ENCODE measurements at regions not wholly inside any gene's neighbourhood (a gene's known extent, or its start where the extent isn't known, plus 50 kb on each side); places are given as distances from the start of the nearest gene placed in this dataset.

DNA sequence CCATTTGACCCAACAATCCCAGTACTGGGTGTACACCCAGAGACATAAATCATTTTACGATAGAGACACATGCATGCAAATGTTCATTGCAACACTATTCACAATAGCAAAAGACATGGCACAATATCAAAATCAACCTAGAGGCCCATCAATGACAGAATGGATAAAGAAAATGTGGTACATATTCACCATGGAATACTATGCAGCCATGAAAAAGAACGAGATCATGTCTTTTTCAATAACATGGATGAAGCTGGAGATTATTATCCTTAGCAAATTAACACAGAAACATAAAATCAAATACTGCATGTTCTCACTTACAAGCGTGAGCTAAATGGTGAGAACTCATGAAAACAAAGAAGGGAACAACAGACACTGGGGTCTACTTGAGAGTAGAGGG is 249.1 kb downstream of the RASSF9 start:
- intact Hi-C loops (cut with DNase I) = no loop called here
- TF ChIP-seq EP300 (IDR thresholded peaks at IDR 0.05) (no peak), POLR2AphosphoS5 (IDR thresholded peaks at IDR 0.05) (no peak), POLR2A (IDR thresholded peaks at IDR 0.05) (no peak)
- TF ChIP-seq, protein P1, sequence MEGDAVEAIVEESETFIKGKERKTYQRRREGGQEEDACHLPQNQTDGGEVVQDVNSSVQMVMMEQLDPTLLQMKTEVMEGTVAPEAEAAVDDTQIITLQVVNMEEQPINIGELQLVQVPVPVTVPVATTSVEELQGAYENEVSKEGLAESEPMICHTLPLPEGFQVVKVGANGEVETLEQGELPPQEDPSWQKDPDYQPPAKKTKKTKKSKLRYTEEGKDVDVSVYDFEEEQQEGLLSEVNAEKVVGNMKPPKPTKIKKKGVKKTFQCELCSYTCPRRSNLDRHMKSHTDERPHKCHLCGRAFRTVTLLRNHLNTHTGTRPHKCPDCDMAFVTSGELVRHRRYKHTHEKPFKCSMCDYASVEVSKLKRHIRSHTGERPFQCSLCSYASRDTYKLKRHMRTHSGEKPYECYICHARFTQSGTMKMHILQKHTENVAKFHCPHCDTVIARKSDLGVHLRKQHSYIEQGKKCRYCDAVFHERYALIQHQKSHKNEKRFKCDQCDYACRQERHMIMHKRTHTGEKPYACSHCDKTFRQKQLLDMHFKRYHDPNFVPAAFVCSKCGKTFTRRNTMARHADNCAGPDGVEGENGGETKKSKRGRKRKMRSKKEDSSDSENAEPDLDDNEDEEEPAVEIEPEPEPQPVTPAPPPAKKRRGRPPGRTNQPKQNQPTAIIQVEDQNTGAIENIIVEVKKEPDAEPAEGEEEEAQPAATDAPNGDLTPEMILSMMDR (IDR thresholded peaks at IDR 0.05) = no peak
- H3K4me1 ChIP-seq = no peaks in the 10 kb centered on the region
- 85 to 91% methylated on average over 3 of the region's 3 CpGs for WGBS, 2 donors
- H3K27me3 ChIP-seq = no peaks in the 10 kb centered on the region
- no peak overlapping the region for H3K4me3 ChIP-seq
- H3K9me3 ChIP-seq = no peaks in the 10 kb centered on the region
- DNase-seq = no peak
- no peaks in the 10 kb centered on the region for H3K36me3 ChIP-seq
- no peak overlapping the region for H3K27ac ChIP-seq

DNA sequence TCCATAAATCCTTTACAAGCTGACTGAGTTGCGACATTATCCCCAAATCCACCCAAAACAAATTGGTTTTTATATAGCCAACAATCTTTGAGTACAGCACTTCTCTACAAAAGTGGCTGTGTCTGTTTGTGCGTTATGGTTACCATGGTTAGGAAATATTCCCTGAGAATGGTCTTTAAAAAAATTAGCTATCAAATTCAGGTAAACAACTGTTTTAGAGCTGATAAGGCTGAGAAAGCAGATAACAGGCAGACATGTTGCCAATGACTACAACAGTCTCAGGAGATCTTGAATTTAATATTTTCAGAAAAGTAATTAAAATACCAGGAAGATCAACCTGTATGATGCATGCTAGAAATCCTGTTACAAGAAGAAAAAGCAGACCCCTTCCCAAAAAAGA is 248.0 kb downstream of the RASSF9 start:
- WGBS, 2 donors = 19 to 65% methylated on average over 2 of the region's 2 CpGs
- no peak for DNase-seq
- TF ChIP-seq, protein P1 (IDR thresholded peaks at IDR 0.05) = no peak
- no peaks in the 10 kb centered on the region for H3K9me3 ChIP-seq
- no peaks in the 10 kb centered on the region for H3K36me3 ChIP-seq
- intact Hi-C loops (cut with DNase I) = no loop called here
- H3K4me1 ChIP-seq = no peaks in the 10 kb centered on the region
- H3K27me3 ChIP-seq = no peaks in the 10 kb centered on the region
- no peak overlapping the region for H3K27ac ChIP-seq
- H3K4me3 ChIP-seq = no peak overlapping the region

DNA sequence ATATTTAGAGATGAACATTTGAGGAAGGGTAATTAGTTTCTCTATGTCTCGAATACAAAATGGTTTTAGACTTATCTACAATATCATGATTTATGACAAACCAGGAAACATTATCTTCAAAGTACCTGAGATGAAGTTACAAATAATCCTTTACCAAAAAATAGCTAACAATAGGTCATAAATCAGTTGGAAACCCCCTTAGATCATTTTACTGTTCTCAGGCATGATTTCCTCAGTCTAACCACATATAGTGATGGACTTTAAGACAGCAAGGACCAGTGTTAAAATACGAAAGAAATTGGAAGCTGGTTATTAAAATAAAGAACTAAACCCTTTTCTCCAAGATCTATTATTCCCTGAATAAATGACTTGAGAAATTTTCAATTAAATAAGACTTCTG is 235.4 kb downstream of the RASSF9 start:
- Histone ChIP-seq H3K4me3 (no peak overlapping the region), H3K4me1 (no peaks in the 10 kb centered on the region), H3K27ac (no peak overlapping the region), H3K9me3 (no peaks in the 10 kb centered on the region), H3K36me3 (no peaks in the 10 kb centered on the region), H3K27me3 (no peaks in the 10 kb centered on the region)
- TF ChIP-seq, protein P1 (IDR thresholded peaks at IDR 0.05) = no peak
- TF ChIP-seq POLR2A (IDR thresholded peaks at IDR 0.05) (no peak), POLR2AphosphoS5 (IDR thresholded peaks at IDR 0.05) (no peak), EP300 (IDR thresholded peaks at IDR 0.05) (no peak)
- intact Hi-C loops (cut with DNase I) = no loop called here
- 52 to 64% methylated on average over 2 of the region's 2 CpGs for WGBS, 2 donors
- no peak for DNase-seq

DNA sequence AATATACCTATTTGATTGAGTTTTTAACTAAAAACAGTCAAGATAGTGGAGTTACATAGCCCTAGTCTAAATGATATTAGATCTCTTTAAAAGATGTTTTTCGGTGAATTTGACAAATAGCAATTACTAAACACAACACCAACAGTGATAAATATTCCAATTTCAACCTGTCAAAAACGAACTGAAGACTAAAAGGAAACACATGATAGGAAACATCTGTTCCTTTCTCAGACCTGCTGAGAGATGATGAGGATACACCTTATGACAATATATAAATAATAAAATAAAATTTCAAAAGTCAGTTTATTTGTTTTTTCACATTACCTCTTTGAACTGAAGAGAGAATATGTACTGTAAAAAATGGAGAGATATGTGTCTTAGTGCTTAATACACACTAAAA is 232.7 kb downstream of the RASSF9 start:
- Histone ChIP-seq H3K27me3 (no peaks in the 10 kb centered on the region), H3K9me3 (no peaks in the 10 kb centered on the region), H3K27ac (no peak overlapping the region), H3K36me3 (no peaks in the 10 kb centered on the region), H3K4me3 (no peak overlapping the region), H3K4me1 (no peaks in the 10 kb centered on the region)
- intact Hi-C loops (cut with DNase I) = no loop called here
- WGBS, 2 donors = 30 to 51% methylated on average over 2 of the region's 2 CpGs
- DNase-seq = no peak
- TF ChIP-seq EP300 (IDR thresholded peaks at IDR 0.05) (no peak), POLR2AphosphoS5 (IDR thresholded peaks at IDR 0.05) (no peak), POLR2A (IDR thresholded peaks at IDR 0.05) (no peak)
- TF ChIP-seq, protein P1 (IDR thresholded peaks at IDR 0.05) = no peak

DNA sequence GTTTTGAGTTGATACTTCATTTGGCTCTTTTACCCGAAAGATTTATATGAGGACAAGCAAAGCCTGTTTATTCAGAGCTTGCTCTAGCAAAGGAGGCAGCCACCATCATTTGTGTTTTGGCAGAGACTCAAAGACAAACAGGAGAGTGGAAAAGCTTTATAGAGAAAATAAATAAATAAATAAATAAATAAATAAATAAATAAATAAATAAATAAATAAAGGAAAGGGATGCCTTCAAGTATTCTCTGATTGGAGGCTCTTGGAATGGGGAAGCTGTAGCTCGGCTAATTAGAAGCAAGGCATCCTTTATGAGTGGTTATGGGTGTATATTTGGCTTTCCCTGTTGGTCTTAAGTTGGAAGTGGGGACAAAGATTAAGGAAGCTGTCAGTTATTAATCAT is 229.8 kb downstream of the RASSF9 start:
- Histone ChIP-seq H3K9me3 (no peaks in the 10 kb centered on the region), H3K27me3 (no peaks in the 10 kb centered on the region), H3K4me1 (no peaks in the 10 kb centered on the region), H3K4me3 (no peak overlapping the region), H3K36me3 (no peaks in the 10 kb centered on the region), H3K27ac (no peak overlapping the region)
- DNase-seq = no peak
- intact Hi-C loops (cut with DNase I) = no loop called here
- no peak for TF ChIP-seq POLR2AphosphoS5 (IDR thresholded peaks at IDR 0.05)
- TF ChIP-seq POLR2A (IDR thresholded peaks at IDR 0.05) = no peak
- TF ChIP-seq EP300 (IDR thresholded peaks at IDR 0.05) = no peak
- TF ChIP-seq, protein P1 (IDR thresholded peaks at IDR 0.05) = no peak
- WGBS, 2 donors = 45 to 64% methylated on average over 2 of the region's 2 CpGs

Measured in sigmoid colon (tissue), 6 donors.